ENCODE measurements at regions not wholly inside any gene's neighbourhood (a gene's known extent, or its start where the extent isn't known, plus 50 kb on each side); places are given as distances from the start of the nearest gene placed in this dataset.

DNA sequence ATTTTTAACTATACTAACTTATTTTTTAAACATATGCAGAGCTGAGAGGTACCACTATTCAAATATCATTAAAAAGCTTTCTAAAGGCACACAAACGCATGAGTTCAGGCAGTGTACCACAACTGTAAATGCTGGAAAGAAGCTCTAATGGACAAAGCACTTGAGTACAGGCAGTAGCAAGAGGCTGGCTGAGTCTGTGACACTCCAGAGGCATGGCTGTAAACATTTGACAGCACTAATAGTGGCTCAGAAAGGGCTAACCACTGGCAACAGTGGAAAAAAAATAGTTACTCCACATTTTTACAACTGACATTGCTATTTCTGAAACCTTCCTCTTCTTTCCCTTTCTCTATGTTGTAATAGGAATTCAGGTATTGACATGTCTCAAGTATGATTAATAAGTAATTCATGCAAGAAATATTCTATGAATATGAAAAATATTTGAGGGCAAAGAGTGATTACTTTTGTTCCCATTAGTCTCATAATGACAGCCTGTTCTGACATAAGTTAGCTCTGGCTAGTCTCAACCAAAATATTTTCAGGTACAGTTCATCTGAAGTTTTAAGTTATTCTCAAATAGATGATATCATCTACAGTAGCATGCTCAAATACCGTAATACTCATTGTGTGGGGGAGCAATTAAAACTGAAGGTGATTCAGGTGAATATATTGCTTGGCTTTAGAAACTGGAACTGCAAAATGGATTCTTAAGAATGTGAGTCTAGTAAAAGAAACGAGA lies 324.0 kb upstream of the POT1 start:
- WGBS, 5 donors: 67 to 86% (median 79%) methylated on average over 3 of the region's 3 CpGs
- Histone ChIP-seq H3K9me3 (no peaks in the 10 kb centered on the region), H3K4me1 (no peaks in the 10 kb centered on the region), H3K4me3 (no peak overlapping the region), H3K27me3 (replicated peaks in 1 of 7) (no peaks in the 10 kb centered on the region), H3K36me3 (no peaks in the 10 kb centered on the region), H3K27ac (no peak overlapping the region)
- TF ChIP-seq, protein P1, sequence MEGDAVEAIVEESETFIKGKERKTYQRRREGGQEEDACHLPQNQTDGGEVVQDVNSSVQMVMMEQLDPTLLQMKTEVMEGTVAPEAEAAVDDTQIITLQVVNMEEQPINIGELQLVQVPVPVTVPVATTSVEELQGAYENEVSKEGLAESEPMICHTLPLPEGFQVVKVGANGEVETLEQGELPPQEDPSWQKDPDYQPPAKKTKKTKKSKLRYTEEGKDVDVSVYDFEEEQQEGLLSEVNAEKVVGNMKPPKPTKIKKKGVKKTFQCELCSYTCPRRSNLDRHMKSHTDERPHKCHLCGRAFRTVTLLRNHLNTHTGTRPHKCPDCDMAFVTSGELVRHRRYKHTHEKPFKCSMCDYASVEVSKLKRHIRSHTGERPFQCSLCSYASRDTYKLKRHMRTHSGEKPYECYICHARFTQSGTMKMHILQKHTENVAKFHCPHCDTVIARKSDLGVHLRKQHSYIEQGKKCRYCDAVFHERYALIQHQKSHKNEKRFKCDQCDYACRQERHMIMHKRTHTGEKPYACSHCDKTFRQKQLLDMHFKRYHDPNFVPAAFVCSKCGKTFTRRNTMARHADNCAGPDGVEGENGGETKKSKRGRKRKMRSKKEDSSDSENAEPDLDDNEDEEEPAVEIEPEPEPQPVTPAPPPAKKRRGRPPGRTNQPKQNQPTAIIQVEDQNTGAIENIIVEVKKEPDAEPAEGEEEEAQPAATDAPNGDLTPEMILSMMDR (IDR thresholded peaks at IDR 0.05 in 8 of 11, conservative IDR thresholded peaks at IDR 0.05 in 3 of 11): no peak
- TF ChIP-seq POLR2A (IDR thresholded peaks at IDR 0.05) (no peak), POLR2AphosphoS5 (IDR thresholded peaks at IDR 0.05) (no peak)
- intact Hi-C loops (cut with DNase I; ENCODE audit: low total_unique reads): no loop called here
- DNase-seq: no peak

GRCh38 chr7:125247514-125248098 lies 318.0 kb upstream of the POT1 start:
- Histone ChIP-seq H3K9me3 (no peaks in the 10 kb centered on the region), H3K4me1 (no peaks in the 10 kb centered on the region), H3K27me3 (replicated peaks in 1 of 7) (no peaks in the 10 kb centered on the region), H3K36me3 (no peaks in the 10 kb centered on the region), H3K4me3 (no peak overlapping the region), H3K27ac (no peak overlapping the region)
- no peak for DNase-seq
- WGBS, 5 donors: 65 to 86% (median 76%) methylated on average over 1 of the region's 1 CpG
- intact Hi-C loops (cut with DNase I; ENCODE audit: low total_unique reads): no loop called here
- TF ChIP-seq, protein P1 (IDR thresholded peaks at IDR 0.05 in 8 of 11, conservative IDR thresholded peaks at IDR 0.05 in 3 of 11): no peak
- TF ChIP-seq POLR2AphosphoS5 (IDR thresholded peaks at IDR 0.05): no peak
- TF ChIP-seq POLR2A (IDR thresholded peaks at IDR 0.05): no peak

GRCh38 chr7:125246706-125247105 lies 317.1 kb upstream of the POT1 start:
- Histone ChIP-seq H3K36me3 (no peaks in the 10 kb centered on the region), H3K27ac (no peak overlapping the region), H3K27me3 (replicated peaks in 1 of 7) (no peaks in the 10 kb centered on the region), H3K4me3 (no peak overlapping the region), H3K9me3 (no peaks in the 10 kb centered on the region), H3K4me1 (no peaks in the 10 kb centered on the region)
- WGBS, 5 donors: 38 to 56% (median 47%) methylated on average over 1 of the region's 1 CpG
- TF ChIP-seq POLR2AphosphoS5 (IDR thresholded peaks at IDR 0.05) (no peak), POLR2A (IDR thresholded peaks at IDR 0.05) (no peak)
- TF ChIP-seq, protein P1 (IDR thresholded peaks at IDR 0.05 in 8 of 11, conservative IDR thresholded peaks at IDR 0.05 in 3 of 11): no peak
- DNase-seq: no peak
- intact Hi-C loops (cut with DNase I; ENCODE audit: low total_unique reads): no loop called here

- intact Hi-C loops (cut with DNase I; ENCODE audit: low total_unique reads): no loop called here
- no peaks in the 10 kb centered on the region for H3K9me3 ChIP-seq
- no peak overlapping the region for H3K4me3 ChIP-seq
Observed at GRCh38 chr7:125241548-125241947, 311.9 kb upstream of the POT1 start.

More at GRCh38 chr7:125241548-125241947, 311.9 kb upstream of the POT1 start:
- Histone ChIP-seq H3K27me3 (replicated peaks in 1 of 7) (no peaks in the 10 kb centered on the region), H3K4me1 (no peaks in the 10 kb centered on the region), H3K27ac (no peak overlapping the region), H3K36me3 (no peaks in the 10 kb centered on the region)
- no peak for DNase-seq
- TF ChIP-seq, protein P1 (IDR thresholded peaks at IDR 0.05 in 8 of 11, conservative IDR thresholded peaks at IDR 0.05 in 3 of 11): no peak

Measured in spleen (tissue), 11 donors.